NCI-H345 treated with DMSO at 0.1 percent for 48 hours (cell line): ENCODE measurements at regions not wholly inside any gene's neighbourhood (a gene's known extent, or its start where the extent isn't known, plus 50 kb on each side); places are given as distances from the start of the nearest gene placed in this dataset.
"Not testable (repeated sequence)": the region's sequence is repeated elsewhere in the genome, so short reads cannot be mapped to it uniquely, and the experiment has no call there.

Experiments
- DNase-seq: peaks from one replicate; lab custom pipeline; 2025; ENCODE audit not compliant: unreplicated experiment; lab: John Stamatoyannopoulos, UW

- DNase-seq: peak; percentile 38
Observed at GRCh38 chr16:13453938-13454553, 465.9 kb upstream of the ERCC4 start.

DNA sequence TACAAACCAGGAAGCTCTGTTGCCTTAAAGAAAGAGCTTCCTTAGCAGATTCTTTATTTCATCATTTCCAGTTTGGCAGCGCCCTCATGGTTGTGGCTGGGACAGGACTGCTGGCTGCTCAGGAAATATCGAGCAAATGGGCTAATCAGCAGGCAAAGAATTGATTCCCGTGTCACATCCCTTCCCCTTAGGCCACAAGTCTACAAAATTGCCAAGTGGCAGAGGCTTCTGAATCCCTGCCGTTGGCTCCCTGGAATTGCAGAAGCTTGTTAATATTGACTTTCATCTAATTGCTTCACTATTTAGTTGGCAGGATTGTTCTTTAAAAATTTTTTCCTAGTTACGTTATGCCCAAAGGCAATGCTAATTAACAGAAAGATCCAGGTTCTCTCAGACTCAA, 456.3 kb upstream of the ERCC4 start:
- no peak for DNase-seq

DNA sequence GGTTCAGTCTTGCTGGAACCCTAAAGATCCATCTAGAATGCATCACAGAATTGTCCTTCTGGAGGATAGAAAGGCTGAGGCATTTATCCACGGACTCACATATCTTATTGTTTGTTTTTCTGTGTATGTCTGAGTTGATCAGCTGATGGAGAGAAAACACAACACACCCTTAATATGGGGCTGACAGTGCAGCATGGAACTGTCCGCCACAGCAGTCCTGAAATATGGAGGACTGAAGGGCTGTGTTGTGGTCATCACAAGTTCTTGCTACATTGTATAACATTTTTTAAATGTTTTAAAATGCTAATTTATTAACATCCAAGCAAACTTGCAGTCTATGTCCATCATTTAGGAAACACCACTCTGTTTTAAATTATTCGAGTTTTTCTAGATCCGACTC, 448.9 kb upstream of the ERCC4 start:
- DNase-seq: no peak

DNA sequence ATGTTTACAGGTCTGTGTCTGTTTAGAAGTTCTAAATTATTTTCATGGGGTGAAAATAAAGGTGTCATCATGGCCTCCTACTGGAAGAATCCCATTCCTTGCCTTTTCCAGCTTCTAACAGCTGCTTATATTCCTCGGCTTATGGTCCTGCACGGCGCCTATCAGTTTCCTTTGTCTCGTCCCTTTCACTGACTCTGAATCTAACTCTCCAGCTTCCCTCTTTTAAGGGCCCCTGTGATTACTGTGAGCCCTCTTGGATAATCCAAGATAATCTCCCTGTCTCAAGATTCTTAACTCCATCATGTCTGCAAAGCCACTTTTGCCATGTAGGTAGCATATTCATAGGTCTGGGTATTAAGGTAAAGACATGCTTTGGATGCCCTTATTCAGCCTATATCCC, 441.0 kb upstream of the ERCC4 start:
- no peak for DNase-seq

- DNase-seq: no peak
Observed at GRCh38 chr16:13479549-13479948, 440.4 kb upstream of the ERCC4 start.

DNA sequence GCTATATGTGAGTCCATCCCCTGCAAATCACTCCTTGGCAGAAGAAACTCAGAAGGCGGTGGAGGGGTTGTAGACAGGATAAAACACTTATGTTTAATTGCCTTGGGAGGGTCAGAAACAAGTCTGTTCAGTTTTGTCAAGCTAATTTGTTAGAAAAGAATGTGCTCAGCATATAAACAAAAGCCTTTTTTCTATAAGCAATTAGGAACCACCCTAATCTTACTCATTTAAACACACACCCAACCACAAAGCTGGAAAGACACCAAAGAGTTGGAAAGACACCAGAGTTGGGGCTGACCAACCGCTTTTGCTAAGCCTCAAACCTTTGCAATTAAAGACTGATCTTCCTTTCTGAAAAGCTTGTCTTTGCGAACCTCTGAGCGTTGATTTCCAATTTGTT, 439.2 kb upstream of the ERCC4 start:
- no peak for DNase-seq

DNA sequence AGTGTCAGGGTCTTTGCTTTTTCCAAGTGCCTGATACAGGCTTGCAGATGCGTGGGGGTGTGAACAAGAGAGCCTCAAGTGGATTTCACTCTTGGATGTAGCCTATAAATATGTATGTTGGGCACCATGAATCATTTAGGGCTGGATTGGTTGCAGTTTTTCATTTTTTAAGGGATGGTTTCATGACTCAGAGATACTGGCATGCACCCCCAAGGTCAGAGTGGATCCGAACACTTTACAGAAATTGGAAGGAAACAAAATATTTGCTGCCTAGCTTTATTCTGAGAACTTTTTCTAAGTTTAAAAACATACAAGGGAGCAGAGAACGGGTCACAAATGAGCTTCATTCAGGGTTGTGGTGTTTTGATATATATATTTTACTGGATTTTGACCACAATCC, 436.8 kb upstream of the ERCC4 start:
- DNase-seq: no peak

DNA sequence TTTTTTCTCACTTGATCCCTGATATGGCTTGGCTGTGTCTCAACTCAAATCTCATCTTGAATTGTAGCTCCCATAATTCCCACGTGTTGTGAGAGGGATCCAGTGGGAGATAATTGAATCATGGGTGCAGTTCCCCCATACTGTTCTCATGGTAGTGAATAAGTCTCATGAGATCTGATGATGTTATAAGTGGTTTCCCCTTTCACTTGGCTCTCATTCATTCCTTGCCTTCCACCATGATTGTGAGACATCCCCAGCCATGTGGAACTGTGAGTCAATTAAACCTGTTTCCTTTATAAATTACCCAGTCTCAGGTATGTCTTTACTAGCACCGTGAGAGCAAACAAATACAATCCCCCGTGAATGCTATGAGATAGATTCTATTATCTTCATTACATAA, 430.5 kb upstream of the ERCC4 start:
- DNase-seq: not testable (repeated sequence)

DNA sequence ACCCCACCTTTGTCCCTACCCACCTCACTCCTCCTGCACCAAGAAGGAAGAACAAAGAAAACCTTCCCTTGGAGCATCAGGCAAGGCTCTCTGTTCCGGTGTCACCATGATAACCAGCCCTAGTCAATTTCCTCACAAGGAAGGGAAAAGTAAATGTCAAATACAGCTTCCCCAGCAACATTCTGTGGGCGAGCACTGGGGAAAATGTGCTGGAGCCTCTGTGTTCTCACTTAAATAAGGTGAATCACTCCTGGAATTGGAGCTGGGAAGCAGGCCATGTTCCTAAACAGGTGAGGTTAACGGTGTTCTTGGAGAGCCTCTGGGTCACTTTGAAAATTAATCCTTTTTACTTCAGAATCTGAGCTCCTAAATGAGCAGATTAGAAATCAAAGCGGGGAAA, 427.9 kb upstream of the ERCC4 start:
- no peak for DNase-seq

DNA sequence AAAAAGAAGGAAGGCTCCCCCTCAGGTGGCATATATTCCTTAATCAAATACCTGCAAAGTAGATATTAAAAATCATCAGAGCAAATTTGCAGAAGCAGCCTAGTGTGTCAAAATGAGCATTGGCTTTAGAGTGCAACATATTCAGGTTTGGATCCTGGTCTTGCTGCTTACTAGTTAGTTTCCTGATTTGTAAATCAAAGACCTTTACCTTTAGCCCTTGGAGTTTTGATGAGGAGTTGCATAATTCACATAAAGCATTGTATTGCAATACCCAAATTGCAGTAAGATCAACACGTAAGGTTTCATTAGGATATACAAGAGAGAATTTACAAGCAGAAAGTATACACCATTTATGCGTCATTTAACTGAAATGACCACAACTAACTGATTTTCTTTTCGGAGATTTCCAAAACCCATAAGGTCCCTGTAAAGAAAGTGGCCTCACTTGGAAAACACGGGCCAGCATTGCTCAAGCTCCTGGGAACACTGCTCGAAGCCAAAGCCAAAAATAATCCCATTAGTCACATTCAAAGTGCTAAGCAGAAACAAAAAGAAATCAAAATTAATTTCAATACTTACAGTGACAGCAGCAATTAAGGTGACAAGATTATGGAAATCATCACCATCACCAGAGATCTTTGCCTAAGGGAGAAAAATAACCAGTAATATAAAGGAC, 415.9 kb upstream of the ERCC4 start:
- no peak for DNase-seq

- DNase-seq: no peak
Observed at GRCh38 chr16:13507530-13507929, 412.4 kb upstream of the ERCC4 start.

DNA sequence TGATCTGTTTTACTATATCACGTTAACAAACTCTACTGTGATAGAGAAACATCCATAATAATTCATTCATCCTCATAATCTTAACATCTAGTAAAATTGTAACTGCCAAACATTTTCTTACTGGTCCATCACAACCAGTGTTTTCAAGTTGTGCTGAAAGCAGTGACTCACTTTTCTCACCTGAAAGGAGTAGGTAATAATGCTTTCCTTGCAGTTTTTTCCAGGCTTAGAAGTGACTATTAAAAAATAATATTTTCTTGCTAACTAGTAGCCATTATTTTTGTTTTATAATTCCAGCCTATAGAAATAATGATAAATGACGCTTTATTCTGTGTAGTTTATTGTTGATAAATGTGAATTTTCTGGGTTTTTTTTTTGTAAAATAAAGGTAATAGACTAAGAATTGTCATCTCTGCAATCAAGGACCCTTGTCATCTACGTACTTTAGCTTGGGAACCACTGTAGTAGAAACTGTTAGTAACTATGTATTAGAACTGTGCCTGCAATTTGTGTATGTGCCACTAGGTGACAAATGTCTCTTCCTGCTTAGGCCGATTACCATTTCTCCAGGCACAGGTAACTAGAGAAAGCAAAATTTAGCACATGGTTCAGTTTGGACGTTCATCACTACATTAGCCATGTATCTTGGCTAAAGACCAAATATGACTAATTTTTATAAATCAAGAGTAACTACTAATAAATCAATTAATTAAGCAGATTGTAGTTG, 409.4 kb upstream of the ERCC4 start:
- DNase-seq: no peak

- DNase-seq: no peak
Observed at GRCh38 chr16:13517841-13518240, 402.1 kb upstream of the ERCC4 start.

- DNase-seq: no peak
Observed at GRCh38 chr16:13519871-13520270, 400.1 kb upstream of the ERCC4 start.

DNA sequence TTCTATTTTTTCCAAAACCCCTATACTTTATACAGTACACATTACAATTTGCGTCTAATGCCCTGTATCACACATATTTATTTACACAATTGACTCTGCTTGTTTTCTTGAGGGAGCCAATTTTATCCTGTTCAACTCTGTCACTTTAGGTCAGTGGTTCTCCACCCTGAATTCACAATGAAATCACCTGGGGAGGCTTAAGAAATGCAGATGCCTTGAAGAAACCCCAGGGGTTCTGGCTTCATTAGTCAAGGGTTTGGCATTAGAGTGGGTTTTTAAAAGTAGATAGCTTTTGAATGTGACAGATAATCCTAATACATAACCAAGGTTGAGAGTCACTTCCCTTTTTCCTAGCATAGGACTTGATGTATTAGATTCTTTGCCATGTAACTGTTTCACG, 398.6 kb upstream of the ERCC4 start:
- DNase-seq: no peak

DNA sequence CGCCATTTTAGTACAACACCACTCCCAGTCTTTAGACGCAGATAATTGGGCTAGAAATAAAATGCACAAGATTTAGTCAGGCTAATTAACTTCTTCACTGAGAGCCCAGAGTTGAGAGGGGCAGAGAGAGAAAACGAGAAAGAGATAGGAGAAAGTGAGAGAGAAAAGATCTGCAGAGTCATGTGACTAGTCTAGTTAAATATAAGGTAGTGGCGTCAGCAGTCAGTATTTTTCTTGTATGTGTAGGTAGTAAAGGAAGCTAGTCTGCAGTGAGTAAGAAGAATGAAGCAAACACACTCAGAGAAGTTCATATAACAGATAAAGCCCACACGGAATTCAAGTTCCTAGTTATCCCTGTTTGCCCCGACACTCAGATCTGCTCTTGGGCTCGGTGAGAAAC, 392.6 kb upstream of the ERCC4 start:
- DNase-seq: no peak

- no peak for DNase-seq
Observed at GRCh38 chr16:13528691-13529090, 391.3 kb upstream of the ERCC4 start.

DNA sequence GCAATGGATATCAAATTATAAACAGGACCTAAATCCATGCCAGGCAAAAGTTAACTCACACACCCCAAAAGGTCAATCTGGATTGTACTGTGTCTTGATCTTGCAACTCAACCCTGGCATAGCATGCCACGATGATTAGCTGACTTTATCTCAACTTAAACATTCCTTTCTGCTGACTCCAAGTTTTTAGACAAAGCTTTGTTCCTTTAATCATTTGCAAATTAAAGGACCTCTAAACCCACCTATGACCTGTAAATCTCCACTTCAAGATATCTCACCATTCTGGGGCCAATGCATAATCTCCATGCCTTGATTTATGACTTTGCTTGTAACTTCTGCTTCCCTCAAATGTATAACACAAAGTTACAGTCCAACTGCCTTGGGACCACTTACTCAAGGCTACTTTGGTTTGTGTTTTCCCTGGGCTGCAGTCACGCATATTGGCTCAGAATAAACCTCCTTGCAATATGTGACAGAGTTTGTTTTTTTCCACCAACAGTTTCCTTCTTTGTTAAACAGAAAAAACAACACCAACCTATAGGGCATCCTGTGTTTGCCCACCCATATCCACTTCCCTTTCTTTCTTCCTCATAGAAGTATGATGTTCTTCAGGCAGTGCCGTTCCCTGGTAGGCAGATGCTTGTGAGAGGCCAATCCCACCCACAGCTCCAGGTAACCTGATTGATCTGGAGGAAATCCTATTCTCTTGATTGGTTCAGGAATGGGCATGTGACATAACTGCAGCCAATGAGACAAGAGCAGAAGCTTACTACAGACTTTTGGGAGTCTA, 390.6 kb upstream of the ERCC4 start:
- DNase-seq: no peak

DNA sequence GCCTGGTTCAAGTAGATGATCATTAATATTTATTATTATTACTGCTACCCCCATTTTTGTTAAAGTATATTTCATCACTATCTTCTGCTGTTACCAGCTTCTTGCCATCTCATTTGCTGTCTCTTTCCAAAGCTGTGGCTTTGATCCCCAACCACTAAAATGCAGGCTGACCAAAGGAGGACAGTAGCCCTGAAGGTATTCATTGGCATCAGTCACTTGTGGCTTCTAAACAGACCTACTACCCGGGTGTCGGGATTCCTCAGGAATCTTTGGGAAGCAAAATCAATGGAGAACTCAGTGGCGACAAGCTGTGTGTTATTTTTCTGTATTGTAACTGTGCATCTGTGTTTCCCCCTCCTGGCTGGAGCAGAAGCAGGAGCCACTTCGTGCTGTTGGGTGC, 379.2 kb upstream of the ERCC4 start:
- DNase-seq: no peak

- DNase-seq: no peak
Observed at GRCh38 chr16:13542284-13542683, 377.7 kb upstream of the ERCC4 start.

GRCh38 chr16:13543850-13544249, 376.1 kb upstream of the ERCC4 start:
- no peak for DNase-seq

DNA sequence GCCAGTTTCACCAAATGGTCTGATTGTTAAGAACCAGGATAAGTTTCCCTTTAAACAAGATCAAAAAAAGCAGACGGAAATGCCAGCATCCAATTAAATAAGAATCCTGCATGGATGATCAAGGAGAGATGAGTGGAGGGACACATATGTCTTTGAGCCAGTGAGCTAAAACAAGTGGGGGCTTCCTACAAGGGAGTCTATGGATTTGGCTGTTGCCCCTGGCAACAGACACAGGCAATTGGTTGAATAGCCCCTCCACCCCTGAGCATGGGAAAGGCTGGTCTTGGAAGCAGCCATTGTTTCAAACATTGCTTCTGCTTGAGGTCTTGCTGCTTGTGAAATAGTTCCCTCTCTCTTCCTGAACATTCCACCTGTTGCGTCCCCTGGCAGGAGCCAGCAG, 374.7 kb upstream of the ERCC4 start:
- DNase-seq: no peak
